ENCODE measurements at regions not wholly inside any gene's neighbourhood (a gene's known extent, or its start where the extent isn't known, plus 50 kb on each side); places are given as distances from the start of the nearest gene placed in this dataset.

- TF ChIP-seq, protein P1, sequence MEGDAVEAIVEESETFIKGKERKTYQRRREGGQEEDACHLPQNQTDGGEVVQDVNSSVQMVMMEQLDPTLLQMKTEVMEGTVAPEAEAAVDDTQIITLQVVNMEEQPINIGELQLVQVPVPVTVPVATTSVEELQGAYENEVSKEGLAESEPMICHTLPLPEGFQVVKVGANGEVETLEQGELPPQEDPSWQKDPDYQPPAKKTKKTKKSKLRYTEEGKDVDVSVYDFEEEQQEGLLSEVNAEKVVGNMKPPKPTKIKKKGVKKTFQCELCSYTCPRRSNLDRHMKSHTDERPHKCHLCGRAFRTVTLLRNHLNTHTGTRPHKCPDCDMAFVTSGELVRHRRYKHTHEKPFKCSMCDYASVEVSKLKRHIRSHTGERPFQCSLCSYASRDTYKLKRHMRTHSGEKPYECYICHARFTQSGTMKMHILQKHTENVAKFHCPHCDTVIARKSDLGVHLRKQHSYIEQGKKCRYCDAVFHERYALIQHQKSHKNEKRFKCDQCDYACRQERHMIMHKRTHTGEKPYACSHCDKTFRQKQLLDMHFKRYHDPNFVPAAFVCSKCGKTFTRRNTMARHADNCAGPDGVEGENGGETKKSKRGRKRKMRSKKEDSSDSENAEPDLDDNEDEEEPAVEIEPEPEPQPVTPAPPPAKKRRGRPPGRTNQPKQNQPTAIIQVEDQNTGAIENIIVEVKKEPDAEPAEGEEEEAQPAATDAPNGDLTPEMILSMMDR (IDR thresholded peaks at IDR 0.05): no peak
Measured at GRCh38 chr17:72535346-72535745, 414.5 kb downstream of the SOX9 start.

DNA sequence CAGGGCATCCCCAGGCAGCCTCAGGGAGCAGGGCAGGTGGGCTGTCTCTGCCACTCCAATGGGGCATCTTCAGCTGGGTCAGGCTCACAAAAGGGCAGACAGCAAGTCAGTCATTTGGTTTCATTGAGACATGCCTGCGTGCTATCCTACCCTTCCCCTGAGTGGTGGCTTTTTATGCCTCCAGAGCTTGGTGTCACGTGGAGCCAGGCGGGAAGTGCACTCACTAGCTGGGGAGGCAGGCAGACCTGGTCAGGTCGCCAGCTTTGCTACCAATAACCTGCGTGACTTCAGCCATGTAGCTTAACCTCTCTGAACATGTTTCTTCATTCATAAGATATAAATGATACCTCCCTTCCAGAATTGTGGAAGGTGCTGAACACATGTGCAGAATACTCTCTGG is 415.0 kb downstream of the SOX9 start:
- TF ChIP-seq, protein P1 (IDR thresholded peaks at IDR 0.05): no peak

DNA sequence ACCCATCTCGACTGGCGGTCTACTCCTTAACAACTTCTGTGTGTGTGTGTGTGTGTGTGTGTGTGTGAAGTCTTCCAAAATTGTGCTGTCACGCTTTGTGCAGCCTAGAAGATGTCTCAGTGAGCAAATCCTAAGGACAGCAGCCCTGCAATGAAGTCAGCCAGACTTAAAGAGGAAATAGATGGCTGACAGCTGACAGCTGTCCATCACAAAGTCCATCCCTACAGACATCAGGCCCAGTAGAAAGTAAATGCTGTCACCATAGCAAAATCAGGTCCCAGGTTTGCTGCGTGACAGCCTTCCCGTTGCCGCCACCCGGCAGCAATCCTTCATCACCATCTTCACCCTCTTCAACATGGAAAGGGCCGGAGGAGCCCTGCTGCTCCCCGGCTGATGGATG is 416.0 kb downstream of the SOX9 start:
- TF ChIP-seq, protein P1 (IDR thresholded peaks at IDR 0.05): no peak

DNA sequence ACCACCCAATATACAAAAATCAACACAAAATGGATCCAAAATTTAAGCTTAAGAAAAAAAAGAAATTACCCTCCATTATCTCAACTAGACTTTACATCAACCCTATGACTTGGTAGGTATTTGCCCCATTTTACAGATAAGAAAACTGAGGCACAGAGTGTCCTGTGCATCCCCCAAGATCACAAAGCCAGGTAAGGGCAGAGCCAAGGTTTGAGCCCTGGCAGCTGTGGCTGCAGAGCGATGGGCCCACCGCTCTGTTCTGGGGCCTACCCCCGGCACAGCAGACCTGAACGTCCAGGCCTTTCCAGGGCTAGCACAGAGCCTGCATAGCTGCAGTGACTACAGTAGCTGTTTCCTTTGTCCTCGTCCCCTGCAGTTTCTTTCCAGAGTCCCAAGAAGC is 417.6 kb downstream of the SOX9 start:
- TF ChIP-seq, protein P1 (IDR thresholded peaks at IDR 0.05): no peak

- TF ChIP-seq, protein P1 (IDR thresholded peaks at IDR 0.05): no peak
Measured at GRCh38 chr17:72538901-72539352, 418.1 kb downstream of the SOX9 start.

- TF ChIP-seq, protein P1 (IDR thresholded peaks at IDR 0.05): peak; percentile 94
Measured at GRCh38 chr17:72539981-72540897, 419.4 kb downstream of the SOX9 start.

GRCh38 chr17:72542317-72542716 is 421.5 kb downstream of the SOX9 start:
- TF ChIP-seq, protein P1 (IDR thresholded peaks at IDR 0.05): no peak
